ENCODE measurements at regions not wholly inside any gene's neighbourhood (a gene's known extent, or its start where the extent isn't known, plus 50 kb on each side); places are given as distances from the start of the nearest gene placed in this dataset.

DNA sequence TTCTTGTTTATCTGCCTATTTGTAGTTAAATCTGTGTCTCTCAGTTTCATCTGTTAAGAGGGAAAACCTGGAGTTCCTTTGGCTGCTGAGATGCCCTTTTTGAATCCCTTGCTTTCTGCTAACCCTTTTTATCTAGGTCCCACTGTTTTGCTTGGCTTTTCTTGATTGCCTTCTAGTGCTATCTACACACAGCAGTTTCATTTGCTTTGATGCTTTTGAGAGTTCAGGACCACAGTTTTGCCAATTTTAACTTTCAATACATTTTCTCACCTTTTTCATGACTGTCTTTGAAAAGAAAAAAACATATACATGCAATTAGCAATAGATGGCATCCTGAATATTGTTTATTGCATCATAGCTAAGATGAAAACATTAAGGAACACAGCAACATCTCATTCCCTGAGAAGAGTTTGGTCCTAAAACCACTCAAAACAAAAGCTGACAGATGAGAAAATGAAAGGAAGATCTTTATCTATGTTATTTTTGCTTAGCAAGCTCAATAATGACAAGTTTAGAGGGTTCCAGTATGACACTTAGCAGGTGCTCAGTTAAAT is 241.4 kb upstream of the MEX3C start:
- TF ChIP-seq, protein P1, sequence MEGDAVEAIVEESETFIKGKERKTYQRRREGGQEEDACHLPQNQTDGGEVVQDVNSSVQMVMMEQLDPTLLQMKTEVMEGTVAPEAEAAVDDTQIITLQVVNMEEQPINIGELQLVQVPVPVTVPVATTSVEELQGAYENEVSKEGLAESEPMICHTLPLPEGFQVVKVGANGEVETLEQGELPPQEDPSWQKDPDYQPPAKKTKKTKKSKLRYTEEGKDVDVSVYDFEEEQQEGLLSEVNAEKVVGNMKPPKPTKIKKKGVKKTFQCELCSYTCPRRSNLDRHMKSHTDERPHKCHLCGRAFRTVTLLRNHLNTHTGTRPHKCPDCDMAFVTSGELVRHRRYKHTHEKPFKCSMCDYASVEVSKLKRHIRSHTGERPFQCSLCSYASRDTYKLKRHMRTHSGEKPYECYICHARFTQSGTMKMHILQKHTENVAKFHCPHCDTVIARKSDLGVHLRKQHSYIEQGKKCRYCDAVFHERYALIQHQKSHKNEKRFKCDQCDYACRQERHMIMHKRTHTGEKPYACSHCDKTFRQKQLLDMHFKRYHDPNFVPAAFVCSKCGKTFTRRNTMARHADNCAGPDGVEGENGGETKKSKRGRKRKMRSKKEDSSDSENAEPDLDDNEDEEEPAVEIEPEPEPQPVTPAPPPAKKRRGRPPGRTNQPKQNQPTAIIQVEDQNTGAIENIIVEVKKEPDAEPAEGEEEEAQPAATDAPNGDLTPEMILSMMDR (IDR thresholded peaks at IDR 0.05): no peak
- no peak for TF ChIP-seq POLR2A (IDR thresholded peaks at IDR 0.05; ENCODE audit: low read depth)
- no peak for TF ChIP-seq EP300 (IDR thresholded peaks at IDR 0.05)

Data from esophagus muscularis mucosa (tissue), 4 donors.